ENCODE measurements at regions not wholly inside any gene's neighbourhood (a gene's known extent, or its start where the extent isn't known, plus 50 kb on each side); places are given as distances from the start of the nearest gene placed in this dataset.

GRCh38 chr5:33033516-33033915, 322.4 kb downstream of the NPR3 start:
- Histone ChIP-seq H3K4me1 (no peaks in the 10 kb centered on the region), H3K27ac (no peak overlapping the region), H3K27me3 (no peaks in the 10 kb centered on the region), H3K36me3 (no peaks in the 10 kb centered on the region), H3K9me3 (peaks cover 0 to 4% of the 10 kb centered on the region in 2 donors), H3K4me3 (no peak overlapping the region)
- ATAC-seq = no peak
- DNase-seq = no peak
- TF ChIP-seq CTCF (IDR thresholded peaks at IDR 0.05) = no peak
- intact Hi-C loops (cut with DNase I) = no loop called here

- DNase-seq = no peak
- no peaks in the 10 kb centered on the region for H3K27me3 ChIP-seq
- H3K27ac ChIP-seq = no peak overlapping the region
- ATAC-seq = no peak
- no peak overlapping the region for H3K4me3 ChIP-seq
- intact Hi-C loops (cut with DNase I) = no loop called here
- no peak for TF ChIP-seq CTCF (IDR thresholded peaks at IDR 0.05)
- no peaks in the 10 kb centered on the region for H3K36me3 ChIP-seq
- no peaks in the 10 kb centered on the region for H3K4me1 ChIP-seq
- peaks cover 0 to 2% of the 10 kb centered on the region in 2 donors for H3K9me3 ChIP-seq
These were observed 323.7 kb downstream of the NPR3 start for GRCh38 chr5:33034777-33035176.

GRCh38 chr5:33035851-33036527, 324.9 kb downstream of the NPR3 start:
- ATAC-seq (no peak), DNase-seq (no peak)
- Histone ChIP-seq H3K27me3 (no peaks in the 10 kb centered on the region), H3K36me3 (no peaks in the 10 kb centered on the region), H3K9me3 (peaks cover 0 to 15% of the 10 kb centered on the region in 2 donors), H3K4me1 (no peaks in the 10 kb centered on the region), H3K27ac (no peak overlapping the region), H3K4me3 (no peak overlapping the region)
- TF ChIP-seq CTCF (IDR thresholded peaks at IDR 0.05) = no peak
- intact Hi-C loops (cut with DNase I) = no loop called here

- Histone ChIP-seq H3K4me1 (no peaks in the 10 kb centered on the region), H3K27me3 (no peaks in the 10 kb centered on the region), H3K4me3 (no peak overlapping the region), H3K36me3 (no peaks in the 10 kb centered on the region), H3K27ac (no peak overlapping the region), H3K9me3 (peaks cover 0 to 25% of the 10 kb centered on the region in 2 donors)
- TF ChIP-seq CTCF (IDR thresholded peaks at IDR 0.05) = no peak
- ATAC-seq (no peak), DNase-seq (no peak)
- intact Hi-C loops (cut with DNase I) = no loop called here
These were observed 326.0 kb downstream of the NPR3 start for GRCh38 chr5:33037076-33037475.

- peak in 1 of 4 donors; percentile 67 for DNase-seq
- Histone ChIP-seq H3K4me3 (no peak overlapping the region), H3K4me1 (no peaks in the 10 kb centered on the region), H3K9me3 (peaks cover 0 to 31% of the 10 kb centered on the region in 2 donors), H3K27ac (no peak overlapping the region), H3K36me3 (no peaks in the 10 kb centered on the region), H3K27me3 (no peaks in the 10 kb centered on the region)
- ATAC-seq = no peak
- TF ChIP-seq CTCF (IDR thresholded peaks at IDR 0.05) = no peak
- intact Hi-C loops (cut with DNase I) = no loop called here
These were observed 330.5 kb downstream of the NPR3 start for GRCh38 chr5:33041586-33041985.
